ENCODE measurements at regions not wholly inside any gene's neighbourhood (a gene's known extent, or its start where the extent isn't known, plus 50 kb on each side); places are given as distances from the start of the nearest gene placed in this dataset.

DNA sequence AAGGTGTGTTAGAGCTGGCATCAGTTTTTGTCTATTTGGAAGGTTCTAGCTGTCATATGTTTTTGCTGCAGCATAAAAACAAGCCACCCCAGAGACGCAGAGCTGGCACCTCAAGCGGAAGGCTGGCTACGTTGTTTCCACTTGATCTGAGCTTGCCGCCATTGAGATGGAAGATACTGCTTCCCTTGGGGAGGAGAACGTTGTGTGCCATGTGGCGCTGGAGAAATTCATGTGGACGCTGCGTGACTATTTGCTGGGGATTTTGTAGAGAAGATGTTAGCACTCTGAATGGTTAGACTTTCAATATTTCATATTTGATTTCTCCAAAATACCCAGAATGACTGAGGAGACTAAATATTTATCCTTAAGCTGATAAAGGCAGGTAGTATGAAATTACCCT, 216.2 kb upstream of the ST6GAL2 start:
- TF ChIP-seq POLR2A (IDR thresholded peaks at IDR 0.05; ENCODE audit: low read length) (no peak), GATA1 (IDR thresholded peaks at IDR 0.05; ENCODE audit: low read depth, low read length) (no peak)

Data from erythroblast (primary cell).